ENCODE measurements at regions not wholly inside any gene's neighbourhood (a gene's known extent, or its start where the extent isn't known, plus 50 kb on each side); places are given as distances from the start of the nearest gene placed in this dataset.

DNA sequence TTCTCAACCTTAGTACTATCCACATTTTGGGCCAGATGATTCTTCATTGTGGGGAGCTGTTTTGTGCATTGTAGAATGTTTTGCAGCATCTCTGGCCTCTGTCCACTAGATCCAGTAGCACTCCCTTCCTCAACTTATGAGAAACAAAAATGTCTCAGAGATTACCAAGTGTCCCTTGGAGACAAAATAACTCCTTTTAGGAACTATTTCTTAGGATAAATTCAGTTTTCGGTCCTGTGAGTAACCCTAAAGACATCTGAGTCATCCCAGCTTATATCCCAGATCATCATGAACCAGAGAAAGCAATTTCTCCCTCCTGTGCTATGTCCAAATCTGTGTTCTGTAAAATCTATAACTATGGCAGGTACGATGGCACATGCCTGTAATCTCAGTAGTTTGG, 266.6 kb upstream of the PHYHIPL start:
- TF ChIP-seq, protein P1, sequence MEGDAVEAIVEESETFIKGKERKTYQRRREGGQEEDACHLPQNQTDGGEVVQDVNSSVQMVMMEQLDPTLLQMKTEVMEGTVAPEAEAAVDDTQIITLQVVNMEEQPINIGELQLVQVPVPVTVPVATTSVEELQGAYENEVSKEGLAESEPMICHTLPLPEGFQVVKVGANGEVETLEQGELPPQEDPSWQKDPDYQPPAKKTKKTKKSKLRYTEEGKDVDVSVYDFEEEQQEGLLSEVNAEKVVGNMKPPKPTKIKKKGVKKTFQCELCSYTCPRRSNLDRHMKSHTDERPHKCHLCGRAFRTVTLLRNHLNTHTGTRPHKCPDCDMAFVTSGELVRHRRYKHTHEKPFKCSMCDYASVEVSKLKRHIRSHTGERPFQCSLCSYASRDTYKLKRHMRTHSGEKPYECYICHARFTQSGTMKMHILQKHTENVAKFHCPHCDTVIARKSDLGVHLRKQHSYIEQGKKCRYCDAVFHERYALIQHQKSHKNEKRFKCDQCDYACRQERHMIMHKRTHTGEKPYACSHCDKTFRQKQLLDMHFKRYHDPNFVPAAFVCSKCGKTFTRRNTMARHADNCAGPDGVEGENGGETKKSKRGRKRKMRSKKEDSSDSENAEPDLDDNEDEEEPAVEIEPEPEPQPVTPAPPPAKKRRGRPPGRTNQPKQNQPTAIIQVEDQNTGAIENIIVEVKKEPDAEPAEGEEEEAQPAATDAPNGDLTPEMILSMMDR (IDR thresholded peaks at IDR 0.05; ENCODE audit: poor library complexity, severe bottlenecking), result no peak
- TF ChIP-seq EZH2 (IDR thresholded peaks at IDR 0.05; ENCODE audit: borderline replicate concordance, insufficient read depth, low read length, poor library complexity, severe bottlenecking) (no peak), MXI1 (conservative IDR thresholded peaks at IDR 0.05; ENCODE audit: poor library complexity, severe bottlenecking) (no peak)
